Astrocyte of the cerebellum (primary cell): ENCODE measurements at regions not wholly inside any gene's neighbourhood (a gene's known extent, or its start where the extent isn't known, plus 50 kb on each side); places are given as distances from the start of the nearest gene placed in this dataset.

Experiments
- DNase-seq: peaks from one replicate; pipeline ENCODE4 v3.0.0-alpha.2; 2011; ENCODE audit warnings: low read depth
- H3K4me3 ChIP-seq: 2 replicates; pipeline ENCODE4 v1.5.1; 2011; ENCODE audit warnings: mild to moderate bottlenecking, low read depth, low read length, moderate library complexity
- CTCF ChIP-seq: IDR thresholded peaks from 2 replicates; pipeline ENCODE4 v1.5.1; 2012; ENCODE audit warnings: low read length, low read depth, moderate library complexity, mild to moderate bottlenecking; ENCODE audit errors: missing control alignments
- in situ Hi-C: cut with HindIII; loops from 2 replicates; pipeline ENCODE4 v1.10.0; 2017; ENCODE audit warnings: low sequenced_read_pairs

- in situ Hi-C loops = no loop called here
- DNase-seq = no peak
- H3K4me3 ChIP-seq = no peak overlapping the region
- TF ChIP-seq CTCF = no peak
Observed at GRCh38 chr4:41362621-41363383, 106.1 kb downstream of the UCHL1 start.

GRCh38 chr4:41363384-41363981 is 106.8 kb downstream of the UCHL1 start:
- H3K4me3 ChIP-seq = no peak overlapping the region
- TF ChIP-seq CTCF = no peak

GRCh38 chr4:41364876-41365275 is 108.1 kb downstream of the UCHL1 start:
- H3K4me3 ChIP-seq = no peak overlapping the region
- in situ Hi-C loops = no loop called here
- TF ChIP-seq CTCF = no peak
- DNase-seq = no peak

More at GRCh38 chr4:41363384-41363981, 106.8 kb downstream of the UCHL1 start:
- peak; percentile 50 for DNase-seq
- in situ Hi-C loops = no loop called here

- no peak for DNase-seq
- H3K4me3 ChIP-seq = no peak overlapping the region
- in situ Hi-C loops = no loop called here
- TF ChIP-seq CTCF = no peak
Observed at GRCh38 chr4:41365681-41366080, 109.0 kb downstream of the UCHL1 start.

- no peak for DNase-seq
- TF ChIP-seq CTCF = no peak
- H3K4me3 ChIP-seq = no peak overlapping the region
- in situ Hi-C loops = no loop called here
Observed at GRCh38 chr4:41366911-41367517, 110.3 kb downstream of the UCHL1 start.

- no peak for DNase-seq
- in situ Hi-C loops = no loop called here
- TF ChIP-seq CTCF = no peak
- no peak overlapping the region for H3K4me3 ChIP-seq
Observed at GRCh38 chr4:41369680-41370079, 113.0 kb downstream of the UCHL1 start.
